Renal pelvis (tissue), 1 donor: ENCODE measurements at regions not wholly inside any gene's neighbourhood (a gene's known extent, or its start where the extent isn't known, plus 50 kb on each side); places are given as distances from the start of the nearest gene placed in this dataset.
"Not testable (repeated sequence)": the region's sequence is repeated elsewhere in the genome, so short reads cannot be mapped to it uniquely, and the experiment has no call there.

Experiments used
- DNase-seq: peaks from one replicate; pipeline ENCODE4 v3.0.0-alpha.2; 2013

DNA sequence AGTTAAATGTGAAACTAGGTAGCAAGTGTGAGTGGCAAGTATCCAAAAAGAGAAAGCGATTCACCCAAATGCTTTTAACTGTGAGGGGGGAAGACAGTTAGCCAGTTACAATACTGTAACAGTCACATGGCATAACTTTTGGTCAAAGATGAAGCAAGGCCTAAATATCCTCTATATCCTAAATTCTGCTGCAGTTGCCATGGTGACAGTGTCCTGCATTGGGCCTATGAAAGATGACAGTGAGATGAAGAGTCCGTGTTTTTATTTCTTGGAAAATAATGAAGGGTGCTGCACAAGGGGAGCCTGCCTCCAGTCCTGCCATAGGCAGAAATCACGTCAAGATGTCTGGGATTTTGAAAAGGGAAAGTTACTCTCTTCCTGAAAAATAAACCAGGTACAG lies 534.6 kb downstream of the NTRK2 start:
- DNase-seq: no peak

DNA sequence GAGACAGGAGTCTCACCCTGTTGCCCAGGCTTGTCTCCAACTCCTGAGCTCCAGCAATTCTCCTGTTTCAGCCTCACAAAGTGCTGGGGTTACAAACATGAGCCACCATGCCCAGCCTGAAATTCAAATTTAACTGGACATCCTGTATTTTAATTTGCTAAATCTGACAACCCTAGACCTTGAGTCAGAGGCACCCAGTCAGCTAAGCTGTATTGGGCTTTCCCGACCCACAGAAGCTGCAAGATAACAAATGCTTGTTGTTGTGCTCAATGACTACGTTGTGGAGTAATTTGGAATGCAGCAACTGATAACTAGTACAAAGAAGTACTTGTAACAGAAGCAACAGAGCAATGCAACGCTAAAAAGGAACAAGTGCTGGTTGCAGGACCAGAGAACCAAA lies 533.1 kb downstream of the NTRK2 start:
- DNase-seq: no peak

DNA sequence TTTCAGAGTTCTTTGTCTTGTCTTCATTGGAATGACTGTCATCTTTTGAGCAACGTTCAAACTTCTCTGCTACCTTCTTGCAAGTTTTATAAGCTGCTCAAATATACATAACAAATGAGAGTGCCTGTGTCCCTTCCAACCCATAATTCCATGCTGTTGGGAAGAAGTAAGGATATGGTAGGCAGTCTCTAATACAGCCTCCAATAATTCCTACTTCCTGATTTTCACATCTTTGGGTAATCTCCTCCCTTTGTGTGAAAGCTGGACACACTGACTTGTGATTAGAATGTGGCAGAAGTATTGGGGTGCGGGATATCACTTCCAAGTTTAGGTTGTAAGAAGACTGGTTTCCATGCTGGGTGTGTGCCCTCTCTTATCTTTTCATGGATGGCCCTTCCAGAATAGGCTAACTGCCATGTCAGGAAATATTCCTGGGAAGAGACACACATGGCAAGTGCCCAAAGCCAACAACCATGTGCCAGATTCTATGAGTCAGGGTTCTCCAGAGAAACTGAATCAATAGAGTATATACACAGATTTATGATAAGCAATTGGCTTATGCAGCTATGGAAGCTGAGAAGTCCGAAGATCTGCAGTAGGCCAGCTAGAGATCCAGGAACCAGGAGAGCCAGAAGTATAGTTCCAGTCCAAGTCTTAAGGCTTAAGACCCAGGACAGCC lies 531.3 kb downstream of the NTRK2 start:
- no peak for DNase-seq

DNA sequence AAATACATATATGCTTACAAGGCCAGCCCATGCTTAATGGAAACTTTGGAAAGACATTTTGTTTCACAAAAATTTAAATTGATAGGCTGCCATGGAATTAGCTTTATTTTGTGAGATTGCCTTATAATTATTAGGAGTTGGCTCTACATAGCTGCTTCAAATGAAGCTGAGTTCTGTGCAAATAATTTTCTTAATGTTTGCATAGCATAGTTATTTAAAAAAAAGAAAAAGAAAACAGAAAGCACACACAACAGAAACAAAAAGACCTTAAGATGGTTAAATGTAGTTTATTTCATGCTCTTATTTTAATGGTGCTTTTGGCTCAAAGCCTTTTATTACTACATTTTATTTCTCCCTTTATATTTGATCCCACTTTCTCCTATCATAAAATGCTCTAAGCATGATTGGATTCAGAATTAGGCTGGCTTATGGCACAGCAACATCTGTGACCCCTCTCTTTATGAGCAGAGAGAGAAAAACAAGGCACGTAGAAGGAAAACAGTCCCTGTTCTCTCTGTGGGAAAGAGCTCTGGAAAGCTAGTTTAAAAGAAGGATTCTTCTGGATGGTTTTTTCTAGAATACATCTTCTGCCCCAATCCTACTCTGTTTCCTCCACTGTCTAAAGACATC lies 530.5 kb downstream of the NTRK2 start:
- no peak for DNase-seq

GRCh38 chr9:85192750-85193149 lies 523.2 kb downstream of the NTRK2 start:
- no peak for DNase-seq

- no peak for DNase-seq
These were observed 516.7 kb downstream of the NTRK2 start for GRCh38 chr9:85186218-85186585.

DNA sequence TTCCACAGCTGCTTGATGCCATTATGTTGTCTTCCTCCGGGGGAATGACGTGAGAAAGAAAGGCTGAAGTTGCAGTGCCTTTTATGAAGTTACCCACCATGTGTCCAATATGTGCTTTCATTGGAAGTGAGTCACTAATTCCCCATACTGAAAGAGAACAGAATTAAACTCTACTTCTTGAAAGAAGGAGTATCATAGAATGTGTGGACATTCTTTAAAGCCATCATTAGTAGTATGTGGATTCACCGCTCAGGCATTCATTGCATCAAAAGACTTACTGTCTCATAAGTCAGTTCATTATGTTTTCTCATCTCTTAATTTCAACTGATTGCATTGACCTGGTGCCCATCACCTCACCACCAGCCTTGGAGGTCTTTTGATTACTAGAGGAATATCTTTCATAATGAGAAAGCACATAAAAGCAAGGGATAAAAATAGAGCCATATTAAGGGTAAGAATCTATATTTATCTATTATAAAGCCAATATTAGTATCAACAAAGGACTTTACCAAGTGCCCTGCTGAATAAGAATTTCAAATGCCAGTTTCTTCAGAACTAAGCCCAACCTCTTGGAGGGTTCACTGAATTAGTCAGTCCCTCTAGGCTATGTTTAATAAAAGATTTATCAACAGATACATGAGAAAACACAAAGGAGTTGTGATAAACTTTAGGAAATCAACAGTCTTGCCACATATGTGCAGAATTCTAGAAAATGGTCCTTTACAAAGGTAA lies 516.1 kb downstream of the NTRK2 start:
- DNase-seq: no peak

DNA sequence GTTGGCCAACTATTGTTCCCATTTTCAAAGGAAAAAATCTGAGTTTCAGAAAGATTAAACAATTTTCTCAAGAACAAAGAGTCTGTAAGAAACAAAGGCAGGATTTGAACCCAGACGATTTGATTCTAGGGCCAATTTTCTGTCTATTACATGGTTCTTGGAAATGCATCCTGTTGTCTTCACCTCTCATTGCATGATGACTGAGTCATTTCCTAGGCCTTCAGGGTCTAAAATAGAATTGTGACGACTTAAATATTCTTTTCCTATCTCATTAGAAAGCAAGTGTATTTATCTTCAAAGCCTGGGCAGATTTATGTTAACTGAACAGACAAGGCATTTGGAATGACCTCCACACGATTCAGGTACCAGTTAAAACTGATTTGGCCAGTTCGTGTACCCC lies 512.9 kb downstream of the NTRK2 start:
- no peak for DNase-seq

DNA sequence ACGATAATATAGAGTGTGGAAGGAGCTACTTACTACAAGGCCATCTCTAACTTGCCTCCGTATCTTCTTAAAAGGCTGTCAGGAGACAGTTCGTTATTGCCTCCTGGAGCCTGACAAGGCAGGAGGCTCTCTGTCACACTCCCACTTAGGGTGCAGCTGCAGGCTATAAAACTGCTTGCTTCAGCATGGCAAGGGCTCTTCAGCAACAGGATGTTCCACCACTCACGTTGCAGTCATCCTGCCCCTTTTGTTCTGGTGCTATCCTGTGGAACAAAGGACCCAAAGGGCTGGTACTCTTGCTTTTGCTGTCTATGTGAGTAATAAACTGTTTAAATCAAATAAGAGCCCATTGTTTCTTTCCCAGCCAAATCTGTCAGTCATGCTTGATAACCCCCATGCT lies 508.9 kb downstream of the NTRK2 start:
- DNase-seq: peak; percentile 69

- no peak for DNase-seq
These were observed 504.4 kb downstream of the NTRK2 start for GRCh38 chr9:85173967-85174366.

DNA sequence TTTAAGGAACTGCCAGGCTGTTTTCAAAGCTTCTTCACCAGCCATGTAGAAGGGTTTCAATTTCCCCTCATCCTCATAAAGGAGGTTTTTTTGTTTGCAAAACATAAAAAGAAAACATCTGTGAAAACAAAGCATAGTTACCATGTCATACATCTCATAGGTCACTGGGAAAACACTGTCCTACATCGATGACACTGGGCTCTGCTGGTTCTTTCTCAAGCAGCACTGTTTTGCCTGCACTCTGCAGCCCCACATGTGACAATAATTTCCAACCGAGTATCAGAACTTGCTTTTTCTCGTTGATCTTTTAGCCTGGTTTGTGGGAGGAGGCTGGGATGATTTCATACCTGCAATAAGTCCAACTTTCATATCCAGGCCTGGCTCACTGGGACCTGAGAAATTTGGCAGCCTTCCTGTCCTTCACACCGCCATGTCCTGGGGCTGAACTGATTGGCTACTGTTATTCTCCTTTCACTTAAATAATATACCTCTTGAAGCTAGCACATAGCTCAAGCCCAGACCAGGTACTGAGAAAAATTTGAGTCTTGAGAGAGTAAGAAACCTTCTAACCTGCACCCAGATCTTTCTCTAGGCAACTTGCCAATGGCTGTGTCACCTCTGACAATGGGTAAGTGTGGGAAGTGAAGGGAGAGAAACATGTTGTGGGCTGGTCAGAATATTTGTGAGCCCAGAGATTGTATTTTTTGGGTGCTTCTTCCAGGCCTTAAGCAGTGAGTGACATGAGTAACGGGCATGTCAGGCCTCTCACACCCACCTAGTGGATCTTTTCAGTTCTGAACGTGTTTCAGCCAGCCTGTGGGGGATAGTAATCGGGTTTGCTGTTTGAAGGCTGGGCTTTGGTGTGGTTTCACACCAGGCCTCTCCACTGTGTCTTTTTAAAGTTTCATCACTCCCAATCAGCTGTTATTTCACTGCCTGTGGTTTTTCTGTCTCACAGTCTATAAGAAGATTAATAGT lies 502.8 kb downstream of the NTRK2 start:
- DNase-seq: no peak

DNA sequence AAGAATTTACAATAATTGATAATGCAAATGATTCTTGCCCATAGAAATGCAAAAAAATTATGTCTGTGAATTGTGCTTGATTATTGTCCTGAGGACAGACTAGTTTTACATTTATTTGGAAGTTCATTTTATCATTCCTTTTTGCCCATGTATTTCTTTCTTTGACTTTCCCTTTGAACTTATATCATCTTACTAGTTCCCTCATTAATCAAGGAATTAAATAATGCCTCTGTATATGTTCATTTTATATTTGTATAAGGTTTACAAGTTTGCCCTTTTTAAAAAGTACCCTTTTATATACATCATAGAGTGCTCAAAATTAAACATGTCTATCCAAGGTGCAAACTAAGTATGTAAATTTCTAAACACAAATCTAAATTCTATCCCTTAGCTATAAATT lies 501.6 kb downstream of the NTRK2 start:
- no peak for DNase-seq

DNA sequence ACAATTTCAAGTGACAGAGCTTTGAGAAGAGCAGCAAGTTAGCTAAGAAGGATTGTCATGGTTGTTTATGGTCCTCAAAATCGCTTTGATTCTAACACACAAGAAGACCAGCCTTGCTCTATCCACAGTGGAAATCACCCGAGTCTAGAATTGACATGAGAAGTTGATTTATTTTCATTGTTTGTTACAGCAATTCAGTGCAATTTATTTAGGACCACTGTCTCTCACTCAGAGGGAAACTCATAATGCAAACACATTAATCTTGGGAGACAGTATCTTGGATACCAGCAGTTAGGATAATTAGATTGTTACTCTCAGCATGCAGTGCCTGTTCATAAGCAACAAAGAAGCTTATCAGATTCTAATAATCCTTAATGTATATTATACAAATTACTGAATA lies 498.9 kb downstream of the NTRK2 start:
- DNase-seq: no peak

DNA sequence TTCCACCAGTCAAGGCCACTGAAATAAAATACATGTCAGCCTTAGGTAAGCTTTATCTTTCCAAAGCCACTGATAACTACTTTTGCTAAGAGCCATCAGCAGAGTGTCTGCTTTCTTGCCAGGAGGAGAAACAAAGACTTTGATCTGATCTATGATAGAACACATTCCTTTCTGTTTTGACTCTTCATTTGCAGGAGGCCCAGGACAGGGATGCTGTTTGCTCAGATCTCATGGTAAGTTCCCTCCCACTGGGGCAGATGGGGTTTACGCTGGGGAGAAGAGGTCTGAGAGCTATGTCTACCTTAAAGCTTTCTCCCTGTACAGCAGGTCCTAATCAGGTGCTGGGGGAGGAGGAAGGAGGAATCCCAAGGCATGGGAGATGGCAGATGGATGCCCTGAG lies 497.6 kb downstream of the NTRK2 start:
- no peak for DNase-seq

- DNase-seq: no peak
These were observed 494.3 kb downstream of the NTRK2 start for GRCh38 chr9:85163825-85164224.

GRCh38 chr9:85163415-85163814 lies 493.9 kb downstream of the NTRK2 start:
- no peak for DNase-seq

GRCh38 chr9:85162822-85163221 lies 493.3 kb downstream of the NTRK2 start:
- DNase-seq: no peak

DNA sequence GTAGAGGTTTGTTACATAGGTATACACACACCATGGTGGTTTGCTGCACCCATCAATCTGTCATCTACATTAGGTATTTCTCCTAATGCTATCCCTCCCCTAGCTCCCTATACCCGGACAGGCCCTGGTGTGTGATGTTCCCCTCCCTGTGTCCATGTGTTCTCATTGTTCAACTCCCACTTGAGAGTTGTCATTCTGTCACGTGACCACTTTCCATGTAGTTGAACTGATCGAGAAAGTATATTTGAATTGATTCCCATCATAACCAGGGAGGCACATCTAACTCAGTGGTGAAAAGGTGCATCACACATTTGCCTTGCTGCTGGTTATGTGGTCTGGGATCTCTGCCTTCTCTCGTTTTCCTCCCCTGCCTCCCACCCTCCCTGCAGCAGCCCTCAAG lies 491.4 kb downstream of the NTRK2 start:
- DNase-seq: not testable (repeated sequence)

GRCh38 chr9:85158512-85158911 lies 489.0 kb downstream of the NTRK2 start:
- no peak for DNase-seq

DNA sequence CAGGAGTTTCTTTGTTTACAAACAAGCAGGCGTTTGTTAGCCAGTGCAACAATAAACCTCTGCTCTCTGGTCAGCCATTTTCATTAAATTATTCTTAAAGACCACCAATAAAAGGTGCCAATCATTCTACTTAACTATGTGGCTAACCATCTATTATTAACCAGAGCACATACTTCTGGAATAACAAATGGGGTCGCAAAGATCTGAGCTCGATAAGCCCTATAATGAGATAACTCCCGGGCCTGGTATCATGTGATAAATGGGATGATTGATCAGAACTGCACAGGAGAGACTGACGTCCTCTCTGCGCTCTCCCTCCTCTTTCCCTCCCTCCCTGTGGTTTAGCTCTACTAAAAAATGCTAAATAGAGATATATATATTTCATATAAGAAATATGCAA lies 488.2 kb downstream of the NTRK2 start:
- DNase-seq: no peak

DNA sequence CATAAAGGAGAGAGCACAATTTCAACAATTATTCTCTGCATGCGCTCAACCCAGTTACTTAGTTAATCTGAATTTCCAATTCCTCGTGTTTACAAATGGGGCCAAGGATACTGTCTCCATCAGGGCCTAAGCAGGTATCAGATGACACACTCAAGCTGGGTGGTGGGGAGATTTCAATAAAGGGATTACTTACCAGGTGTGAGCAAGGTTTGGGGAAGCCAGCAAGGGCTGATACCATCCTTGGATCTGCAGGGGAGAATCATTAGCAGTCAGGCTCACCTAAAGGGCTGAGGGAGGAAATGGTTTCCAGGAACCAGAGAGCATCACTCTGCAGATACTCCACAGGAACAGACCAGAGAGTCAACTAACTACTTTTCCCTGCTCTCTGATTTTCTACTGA lies 487.1 kb downstream of the NTRK2 start:
- DNase-seq: no peak

DNA sequence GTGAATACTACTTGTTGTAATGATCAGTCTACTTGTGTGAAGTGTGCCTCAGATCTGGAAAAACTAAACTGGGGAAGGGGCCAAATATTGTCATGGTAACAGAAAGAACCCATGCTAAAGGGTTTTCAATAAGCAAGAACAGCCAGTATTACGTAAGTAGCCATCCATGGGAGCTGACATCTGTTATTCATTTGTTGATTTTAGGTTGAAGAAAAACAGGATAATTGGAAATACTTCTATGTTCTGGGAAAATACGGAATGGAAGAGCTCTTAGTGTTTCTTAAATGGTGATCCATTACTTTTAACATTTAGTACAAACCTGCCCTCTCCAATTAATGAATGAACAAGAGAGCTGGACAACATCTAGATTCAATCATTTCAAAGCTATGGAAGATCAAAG lies 485.8 kb downstream of the NTRK2 start:
- no peak for DNase-seq
